ENCODE measurements at regions not wholly inside any gene's neighbourhood (a gene's known extent, or its start where the extent isn't known, plus 50 kb on each side); places are given as distances from the start of the nearest gene placed in this dataset.

DNA sequence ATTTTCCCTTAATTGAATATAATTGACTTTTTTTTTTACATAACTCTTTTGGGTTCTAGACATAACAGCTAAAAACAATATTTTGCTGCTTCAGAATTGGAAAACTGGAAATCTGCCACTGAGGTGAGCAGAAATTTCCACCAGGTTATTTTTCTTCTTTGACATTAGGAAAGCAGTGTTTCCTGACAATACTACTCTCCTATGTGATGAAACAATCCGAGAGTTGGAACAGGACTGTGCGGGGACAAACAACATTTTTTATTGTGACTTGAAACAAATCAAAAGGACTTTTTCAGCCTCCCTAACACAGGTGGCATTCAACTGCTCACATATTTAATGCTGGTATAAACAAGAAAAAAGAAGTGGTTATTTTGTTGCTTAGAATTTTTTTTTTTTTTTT lies 237.2 kb downstream of the RNF152 start:
- TF ChIP-seq POLR2AphosphoS5 (IDR thresholded peaks at IDR 0.05) (no peak), CTCF (IDR thresholded peaks at IDR 0.05) (no peak)

All from prostate gland (tissue), 2 donors.